CD4-positive, alpha-beta T cell (primary cell): ENCODE measurements at regions not wholly inside any gene's neighbourhood (a gene's known extent, or its start where the extent isn't known, plus 50 kb on each side); places are given as distances from the start of the nearest gene placed in this dataset.

Source experiments
- ATAC-seq: fragments of 200-7000 bp; cut with Tn5 transposase; one replicate; pipeline ENCODE4 v1.10.0; 2022; ENCODE audit warnings: mild to moderate bottlenecking; ENCODE audit not compliant: poor library complexity
- CTCF ChIA-PET: fragments of 350-600 bp; sonication (Branson Sonifier 250); formaldehyde crosslinking; loops from one replicate; lab custom pipeline; 2021; ENCODE audit warnings: antibody characterized with exemption, inconsistent platforms; lab: Charles Lee
- POLR2A ChIA-PET: fragments of 350-600 bp; sonication (Branson Sonifier 250); formaldehyde crosslinking; loops from one replicate; lab custom pipeline; 2021; ENCODE audit warnings: antibody characterized with exemption, inconsistent platforms; lab: Charles Lee
- DNase-seq, 14 experiments: peaks; one replicate each; pipeline ENCODE4 v3.0.0-alpha.2; 2013 to 2020; ENCODE audit warnings: mixed read lengths in 2 of 14
- H3K27ac ChIP-seq, 2 donors: one replicate each; pipeline versions ENCODE4 v1.5.1 to v1.7.0; 2013; ENCODE audit warnings: low read length in 2 of 2, low read depth in 1 of 2, mild to moderate bottlenecking in 1 of 2
- H3K27me3 ChIP-seq, 2 experiments: 1 replicate in 1 of 2; 2 replicates in 1 of 2; pipeline versions ENCODE4 v1.6.1 to v1.7.0; 2013; ENCODE audit warnings: low read length in 2 of 2, control low read depth in 1 of 2, mild to moderate bottlenecking in 1 of 2, moderate library complexity in 1 of 2; ENCODE audit not compliant: insufficient read depth in 2 of 2, control insufficient read depth in 1 of 2
- H3K36me3 ChIP-seq: one replicate; pipeline ENCODE4 v1.6.1; 2013; ENCODE audit warnings: low read length, control low read depth; ENCODE audit not compliant: insufficient read depth
- H3K4me1 ChIP-seq: one replicate; pipeline ENCODE4 v1.6.1; 2013; ENCODE audit warnings: low read length, control low read depth; ENCODE audit not compliant: insufficient read depth
- H3K4me3 ChIP-seq: one replicate; pipeline ENCODE4 v1.5.1; 2013; ENCODE audit warnings: mild to moderate bottlenecking, low read length, moderate library complexity
- H3K9me3 ChIP-seq, 2 experiments: 1 replicate in 1 of 2; 2 replicates in 1 of 2; pipeline versions ENCODE4 v1.6.1 to v1.7.0; 2013; ENCODE audit warnings: low read length in 2 of 2, mild to moderate bottlenecking in 2 of 2, control low read depth in 1 of 2, moderate library complexity in 1 of 2; ENCODE audit not compliant: control insufficient read depth in 1 of 2, insufficient read depth in 1 of 2
- H3K27ac Mint-ChIP-seq: one replicate; pipeline ENCODE4 v1.8.0; 2020; ENCODE audit warnings: mixed read lengths
- H3K27me3 Mint-ChIP-seq: one replicate; pipeline ENCODE4 v1.8.0; 2021; ENCODE audit warnings: mixed read lengths
- H3K36me3 Mint-ChIP-seq: one replicate; pipeline ENCODE4 v1.8.0; 2021; ENCODE audit warnings: low read depth, mixed read lengths
- H3K4me1 Mint-ChIP-seq: one replicate; pipeline ENCODE4 v1.8.0; 2021; ENCODE audit warnings: low read depth, mixed read lengths
- H3K4me3 Mint-ChIP-seq: one replicate; pipeline ENCODE4 v1.8.0; 2020; ENCODE audit warnings: mild to moderate bottlenecking, mixed read lengths
- H3K9me3 Mint-ChIP-seq: one replicate; pipeline ENCODE4 v1.8.0; 2020; ENCODE audit warnings: mixed read lengths
- CTCF ChIP-seq: fragments of 200-600 bp; IDR thresholded peaks from one replicate; pipeline ENCODE4 v1.8.0; 2022; ENCODE audit warnings: antibody characterized with exemption, mild to moderate bottlenecking
- intact Hi-C, 2 experiments: fragments of 100-400 bp; cut with DNase I in 1 of 2; cut with micrococcal nuclease in 1 of 2; formaldehyde crosslinking; loops; one replicate each; pipeline versions ENCODE4 v1.15.1 to v1.9.0; 2023 to 2025; cut with DNase I, micrococcal nuclease

- Histone ChIP-seq H3K27me3 (no peaks in the 10 kb centered on the region), H3K9me3 (no peaks in the 10 kb centered on the region), H3K27ac (no peak overlapping the region), H3K4me3 (no peak overlapping the region), H3K36me3 (no peaks in the 10 kb centered on the region), H3K4me1 (no peaks in the 10 kb centered on the region)
- POLR2A ChIA-PET: no interaction called here
- ATAC-seq (no peak), DNase-seq (no peak)
- H3K4me3 Mint-ChIP-seq: no peak overlapping the region
- no peak for TF ChIP-seq CTCF
- intact Hi-C loops: no loop called here
- no peaks in the 10 kb centered on the region for H3K9me3 Mint-ChIP-seq
- CTCF ChIA-PET: no interaction called here
- no peaks in the 10 kb centered on the region for H3K36me3 Mint-ChIP-seq
- no peaks in the 10 kb centered on the region for H3K4me1 Mint-ChIP-seq
- no peak overlapping the region for H3K27ac Mint-ChIP-seq
- no peaks in the 10 kb centered on the region for H3K27me3 Mint-ChIP-seq
Measured at GRCh38 chr2:193810533-193810932, 1615.8 kb upstream of the TMEFF2 start.

GRCh38 chr2:193808877-193809276, 1614.1 kb upstream of the TMEFF2 start:
- Mint-ChIP-seq H3K36me3 (no peaks in the 10 kb centered on the region), H3K27ac (no peak overlapping the region), H3K27me3 (no peaks in the 10 kb centered on the region), H3K4me3 (no peak overlapping the region), H3K9me3 (no peaks in the 10 kb centered on the region), H3K4me1 (no peaks in the 10 kb centered on the region)
- no peak for TF ChIP-seq CTCF
- intact Hi-C loops: no loop called here
- Histone ChIP-seq H3K27ac (no peak overlapping the region), H3K4me1 (no peaks in the 10 kb centered on the region), H3K9me3 (no peaks in the 10 kb centered on the region), H3K36me3 (no peaks in the 10 kb centered on the region), H3K4me3 (no peak overlapping the region), H3K27me3 (no peaks in the 10 kb centered on the region)
- ChIA-PET POLR2A (no interaction called here), CTCF (no interaction called here)
- ATAC-seq: no peak
- no peak for DNase-seq

GRCh38 chr2:193806088-193806774, 1611.5 kb upstream of the TMEFF2 start:
- Mint-ChIP-seq H3K36me3 (no peaks in the 10 kb centered on the region), H3K27me3 (no peaks in the 10 kb centered on the region), H3K9me3 (no peaks in the 10 kb centered on the region), H3K27ac (no peak overlapping the region), H3K4me1 (no peaks in the 10 kb centered on the region), H3K4me3 (no peak overlapping the region)
- CTCF ChIA-PET: no interaction called here
- Histone ChIP-seq H3K27ac (no peak overlapping the region), H3K36me3 (no peaks in the 10 kb centered on the region), H3K9me3 (no peaks in the 10 kb centered on the region), H3K27me3 (no peaks in the 10 kb centered on the region), H3K4me3 (no peak overlapping the region), H3K4me1 (no peaks in the 10 kb centered on the region)
- intact Hi-C loops: no loop called here
- TF ChIP-seq CTCF: no peak
- POLR2A ChIA-PET: no interaction called here
- ATAC-seq (no peak), DNase-seq (no peak)
